Epithelial cell of proximal tubule (primary cell): ENCODE measurements at regions not wholly inside any gene's neighbourhood (a gene's known extent, or its start where the extent isn't known, plus 50 kb on each side); places are given as distances from the start of the nearest gene placed in this dataset.

Experiments used
- DNase-seq: peaks from one replicate; pipeline ENCODE4 v3.0.0-alpha.2; 2011; ENCODE audit warnings: low read depth
- H3K4me3 ChIP-seq: 2 replicates; pipeline ENCODE4 v1.5.1; 2011; ENCODE audit warnings: low read depth, mild to moderate bottlenecking, low read length
- TF ChIP-seq, protein P1 (sequence below): conservative IDR thresholded peaks from 2 replicates; pipeline ENCODE4 v1.5.1; 2012; ENCODE audit warnings: low read depth, mild to moderate bottlenecking, low read length

DNA sequence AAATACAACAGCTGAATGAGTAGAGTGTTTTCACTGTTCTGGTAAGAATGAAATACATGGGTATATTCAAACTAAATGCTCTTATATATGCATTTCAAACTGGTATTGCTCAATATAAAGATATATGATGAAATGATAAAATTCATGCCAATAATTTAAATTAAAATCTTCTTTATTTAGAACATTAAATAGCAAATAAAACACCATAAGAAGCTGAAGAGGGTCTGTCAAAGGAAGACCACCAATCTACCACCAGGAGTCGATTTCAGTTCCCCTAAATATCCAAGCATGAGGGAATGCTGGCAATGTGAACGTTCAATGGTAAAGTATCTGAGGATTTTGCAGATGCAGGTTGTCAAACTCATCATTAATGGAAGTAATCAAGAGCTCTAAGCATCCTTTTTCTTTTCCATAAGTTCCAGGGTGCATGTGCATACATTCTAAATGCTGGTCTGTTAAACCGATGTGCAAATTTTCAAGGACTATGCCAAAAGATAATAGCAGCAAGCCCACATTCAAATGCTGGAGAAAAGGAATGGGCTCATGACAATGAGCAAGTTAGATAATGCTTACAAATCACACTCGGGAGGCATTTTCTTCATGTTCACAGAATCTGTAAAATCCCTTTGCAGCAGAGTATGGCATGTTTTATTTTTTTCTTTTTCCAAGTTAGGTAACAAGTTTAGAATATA, 118.8 kb upstream of the MTAP start:
- DNase-seq = no peak
- H3K4me3 ChIP-seq = no peak overlapping the region
- TF ChIP-seq, protein P1, sequence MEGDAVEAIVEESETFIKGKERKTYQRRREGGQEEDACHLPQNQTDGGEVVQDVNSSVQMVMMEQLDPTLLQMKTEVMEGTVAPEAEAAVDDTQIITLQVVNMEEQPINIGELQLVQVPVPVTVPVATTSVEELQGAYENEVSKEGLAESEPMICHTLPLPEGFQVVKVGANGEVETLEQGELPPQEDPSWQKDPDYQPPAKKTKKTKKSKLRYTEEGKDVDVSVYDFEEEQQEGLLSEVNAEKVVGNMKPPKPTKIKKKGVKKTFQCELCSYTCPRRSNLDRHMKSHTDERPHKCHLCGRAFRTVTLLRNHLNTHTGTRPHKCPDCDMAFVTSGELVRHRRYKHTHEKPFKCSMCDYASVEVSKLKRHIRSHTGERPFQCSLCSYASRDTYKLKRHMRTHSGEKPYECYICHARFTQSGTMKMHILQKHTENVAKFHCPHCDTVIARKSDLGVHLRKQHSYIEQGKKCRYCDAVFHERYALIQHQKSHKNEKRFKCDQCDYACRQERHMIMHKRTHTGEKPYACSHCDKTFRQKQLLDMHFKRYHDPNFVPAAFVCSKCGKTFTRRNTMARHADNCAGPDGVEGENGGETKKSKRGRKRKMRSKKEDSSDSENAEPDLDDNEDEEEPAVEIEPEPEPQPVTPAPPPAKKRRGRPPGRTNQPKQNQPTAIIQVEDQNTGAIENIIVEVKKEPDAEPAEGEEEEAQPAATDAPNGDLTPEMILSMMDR = no peak

DNA sequence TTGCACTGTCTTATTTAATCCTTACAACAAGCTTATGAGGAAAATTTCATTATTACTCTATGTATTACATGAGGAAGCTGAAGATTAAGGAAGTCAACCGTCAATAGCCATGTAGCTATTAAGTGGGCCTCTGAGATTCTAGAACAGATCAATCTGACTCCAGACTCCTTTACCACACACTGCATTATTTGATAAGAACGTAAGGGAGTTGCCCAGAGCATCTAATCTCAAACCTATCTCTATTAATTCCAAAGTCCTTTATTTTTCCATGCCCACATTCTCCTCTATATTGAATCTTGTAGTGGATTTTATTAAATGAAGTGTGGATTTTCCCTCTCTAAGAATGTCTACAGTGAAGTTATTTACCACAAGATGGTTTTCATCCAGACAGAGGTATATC, 118.2 kb upstream of the MTAP start:
- TF ChIP-seq, protein P1 = no peak
- no peak overlapping the region for H3K4me3 ChIP-seq

DNA sequence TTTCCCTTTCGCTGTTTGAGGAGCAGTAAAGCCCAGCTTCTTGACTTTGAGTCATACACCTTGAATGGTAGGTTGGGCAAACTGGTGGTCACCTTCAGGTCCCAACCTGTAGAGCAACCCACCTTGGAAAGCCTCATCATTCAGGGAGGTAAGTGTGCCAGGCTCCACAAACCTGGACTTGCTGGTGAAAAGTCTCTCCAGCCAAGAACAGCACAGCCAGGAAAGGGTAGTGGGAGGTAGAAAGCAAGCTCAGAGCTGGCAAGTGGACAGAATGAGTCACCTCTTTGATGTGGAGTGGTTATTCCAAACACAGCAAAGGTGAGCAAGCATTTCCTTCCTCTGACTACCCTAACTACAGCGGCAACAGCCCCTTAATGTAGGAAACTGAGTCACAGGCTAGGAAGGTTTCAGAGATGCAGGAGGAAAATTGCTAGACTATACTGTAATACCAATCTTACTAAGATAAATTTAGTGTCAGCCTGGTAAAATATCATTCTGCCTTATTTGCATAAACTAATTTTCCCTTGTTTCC, 117.5 kb upstream of the MTAP start:
- peak; percentile 82 for DNase-seq
- TF ChIP-seq, protein P1 = no peak
- H3K4me3 ChIP-seq = no peak overlapping the region

More for the DNA sequence above, 118.2 kb upstream of the MTAP start:
- no peak for DNase-seq

DNA sequence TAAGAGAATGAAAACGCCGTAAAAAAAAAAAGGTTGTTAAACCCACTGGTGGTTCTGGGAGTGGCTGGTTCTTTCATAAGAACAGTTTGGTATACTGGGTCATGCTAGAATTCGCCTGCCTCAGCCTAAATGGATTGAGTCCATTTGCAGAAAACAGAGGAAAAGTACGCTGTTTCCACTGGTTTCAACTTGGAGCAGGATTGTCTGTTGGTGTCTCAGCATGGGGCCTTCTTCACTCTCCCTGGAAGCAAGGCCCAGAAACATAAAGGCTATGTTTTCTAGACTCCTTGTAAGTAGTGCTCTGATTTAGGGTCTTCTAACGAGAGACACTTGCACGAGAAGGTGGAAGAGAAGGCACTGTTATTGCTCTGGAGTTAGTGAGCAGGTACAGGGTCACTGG, 116.9 kb upstream of the MTAP start:
- DNase-seq = no peak
- TF ChIP-seq, protein P1 = no peak
- H3K4me3 ChIP-seq = no peak overlapping the region

DNA sequence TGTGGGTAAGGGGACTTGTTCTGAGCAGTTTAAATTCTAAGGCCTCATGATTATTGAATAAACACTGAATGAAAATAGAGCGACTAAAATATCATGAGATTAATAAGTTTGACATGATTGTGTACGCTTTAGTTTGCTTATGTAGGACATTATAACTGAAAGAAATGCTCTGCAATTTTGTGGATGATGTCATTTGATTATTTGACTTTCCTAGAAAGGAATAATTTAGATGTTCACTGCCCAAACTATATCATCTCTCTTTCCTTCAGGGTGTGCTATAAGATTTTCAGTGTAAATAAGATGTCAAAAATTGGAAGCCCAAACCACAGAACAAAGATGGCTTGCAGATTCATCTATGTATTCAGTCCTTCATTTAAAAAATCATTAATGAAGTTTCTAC, 115.7 kb upstream of the MTAP start:
- no peak overlapping the region for H3K4me3 ChIP-seq
- no peak for DNase-seq
- TF ChIP-seq, protein P1 = no peak

DNA sequence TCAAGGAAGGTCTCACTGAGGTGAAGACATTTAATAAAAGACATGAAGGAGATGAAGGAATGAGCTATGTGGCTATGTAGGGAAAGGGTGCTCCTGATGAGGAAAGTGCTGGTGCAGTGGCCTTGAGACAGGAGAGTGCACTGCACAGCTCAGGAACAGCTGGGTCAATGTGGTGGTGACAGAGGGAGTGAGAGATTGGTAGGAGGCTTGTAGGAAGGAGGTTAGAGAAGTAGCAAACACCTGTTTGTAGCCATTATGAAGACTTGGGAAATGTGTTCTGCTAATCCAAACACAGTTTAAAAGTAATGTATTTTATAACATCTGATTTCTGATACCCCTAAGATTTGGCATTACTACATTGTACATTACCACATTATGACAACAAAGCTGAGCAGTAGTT, 115.1 kb upstream of the MTAP start:
- H3K4me3 ChIP-seq = no peak overlapping the region
- DNase-seq = no peak
- TF ChIP-seq, protein P1 = no peak
